ENCODE measurements at regions not wholly inside any gene's neighbourhood (a gene's known extent, or its start where the extent isn't known, plus 50 kb on each side); places are given as distances from the start of the nearest gene placed in this dataset.
"Not testable (repeated sequence)": the region's sequence is repeated elsewhere in the genome, so short reads cannot be mapped to it uniquely, and the experiment has no call there.

DNA sequence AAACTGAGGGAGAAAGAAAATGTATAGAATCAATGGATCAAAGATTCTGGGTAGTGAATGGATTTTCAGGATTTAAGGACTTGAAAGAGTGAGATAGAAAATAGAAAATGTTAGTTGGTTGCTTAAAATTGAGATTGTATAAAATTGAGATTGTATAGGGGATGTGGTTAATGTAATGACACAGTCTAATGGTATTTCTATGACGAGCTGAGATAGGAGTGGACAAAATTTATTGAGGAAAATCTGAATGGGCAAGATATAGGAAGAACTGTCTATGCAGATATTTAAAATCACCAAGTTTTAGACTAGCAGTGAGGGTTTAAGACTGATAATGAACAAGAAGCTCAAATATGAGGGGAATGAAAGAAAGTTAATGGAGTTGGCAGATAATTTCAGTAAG, 406.6 kb downstream of the NYAP2 start:
- no peaks in the 10 kb centered on the region for H3K4me1 Mint-ChIP-seq (ENCODE audit: unreplicated experiment)
- H3K36me3 Mint-ChIP-seq (ENCODE audit: low read depth, unreplicated experiment): no peaks in the 10 kb centered on the region
- no peaks in the 10 kb centered on the region for H3K9me3 Mint-ChIP-seq (ENCODE audit: unreplicated experiment)
- TF ChIP-seq, protein P1, sequence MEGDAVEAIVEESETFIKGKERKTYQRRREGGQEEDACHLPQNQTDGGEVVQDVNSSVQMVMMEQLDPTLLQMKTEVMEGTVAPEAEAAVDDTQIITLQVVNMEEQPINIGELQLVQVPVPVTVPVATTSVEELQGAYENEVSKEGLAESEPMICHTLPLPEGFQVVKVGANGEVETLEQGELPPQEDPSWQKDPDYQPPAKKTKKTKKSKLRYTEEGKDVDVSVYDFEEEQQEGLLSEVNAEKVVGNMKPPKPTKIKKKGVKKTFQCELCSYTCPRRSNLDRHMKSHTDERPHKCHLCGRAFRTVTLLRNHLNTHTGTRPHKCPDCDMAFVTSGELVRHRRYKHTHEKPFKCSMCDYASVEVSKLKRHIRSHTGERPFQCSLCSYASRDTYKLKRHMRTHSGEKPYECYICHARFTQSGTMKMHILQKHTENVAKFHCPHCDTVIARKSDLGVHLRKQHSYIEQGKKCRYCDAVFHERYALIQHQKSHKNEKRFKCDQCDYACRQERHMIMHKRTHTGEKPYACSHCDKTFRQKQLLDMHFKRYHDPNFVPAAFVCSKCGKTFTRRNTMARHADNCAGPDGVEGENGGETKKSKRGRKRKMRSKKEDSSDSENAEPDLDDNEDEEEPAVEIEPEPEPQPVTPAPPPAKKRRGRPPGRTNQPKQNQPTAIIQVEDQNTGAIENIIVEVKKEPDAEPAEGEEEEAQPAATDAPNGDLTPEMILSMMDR (IDR thresholded peaks at IDR 0.05; ENCODE audit: unreplicated experiment): no peak
- no peak for DNase-seq (ENCODE audit: low spot score)
- no peak overlapping the region for H3K4me3 Mint-ChIP-seq (ENCODE audit: unreplicated experiment)
- no peak overlapping the region for H3K27ac Mint-ChIP-seq (ENCODE audit: unreplicated experiment)
- H3K27me3 Mint-ChIP-seq (ENCODE audit: unreplicated experiment): no peaks in the 10 kb centered on the region

DNA sequence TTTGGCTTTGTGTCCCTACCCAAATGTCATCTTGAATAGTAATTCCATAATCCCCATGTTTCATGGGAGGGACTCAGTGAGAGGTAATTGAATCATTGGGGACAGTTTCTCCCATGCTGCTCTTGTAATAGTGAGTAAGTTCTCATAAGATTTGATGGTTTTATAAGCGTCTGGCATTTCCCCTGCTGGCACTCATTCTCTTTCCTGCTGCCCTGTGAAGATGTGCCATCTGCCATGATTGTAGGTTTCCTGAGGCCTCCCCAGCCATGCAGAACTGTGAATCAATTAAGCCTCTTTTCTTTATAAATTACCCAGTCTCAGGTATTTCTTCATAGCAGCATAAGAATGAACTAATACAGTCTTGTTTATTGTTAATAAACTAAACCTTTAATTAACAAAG, 402.6 kb downstream of the NYAP2 start:
- not testable (repeated sequence) for H3K27ac Mint-ChIP-seq (ENCODE audit: unreplicated experiment); H3K27me3 Mint-ChIP-seq (ENCODE audit: unreplicated experiment); DNase-seq (ENCODE audit: low spot score); H3K4me3 Mint-ChIP-seq (ENCODE audit: unreplicated experiment); H3K9me3 Mint-ChIP-seq (ENCODE audit: unreplicated experiment); H3K36me3 Mint-ChIP-seq (ENCODE audit: low read depth, unreplicated experiment); H3K4me1 Mint-ChIP-seq (ENCODE audit: unreplicated experiment)

DNA sequence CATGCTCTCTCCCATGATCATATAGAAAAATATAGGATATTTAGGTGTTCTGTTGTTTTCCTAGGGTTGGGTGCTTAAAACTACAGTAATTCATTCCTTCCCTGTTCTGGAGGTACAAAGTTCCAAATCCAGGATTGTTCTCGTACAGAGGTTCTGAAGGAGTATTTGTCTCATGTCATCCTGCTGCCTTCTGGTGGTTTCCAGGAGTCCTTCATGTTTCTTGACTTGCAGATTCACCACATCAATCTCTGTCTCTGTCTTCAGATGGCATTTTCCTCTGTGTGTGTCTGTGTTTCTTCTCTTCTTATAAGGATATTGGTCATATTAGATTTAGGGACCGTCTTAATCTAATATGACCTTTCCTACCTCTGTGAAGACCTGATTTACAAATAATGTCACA, 397.9 kb downstream of the NYAP2 start:
- H3K36me3 Mint-ChIP-seq (ENCODE audit: low read depth, unreplicated experiment): no peaks in the 10 kb centered on the region
- H3K9me3 Mint-ChIP-seq (ENCODE audit: unreplicated experiment): no peaks in the 10 kb centered on the region
- TF ChIP-seq, protein P1 (IDR thresholded peaks at IDR 0.05; ENCODE audit: unreplicated experiment): no peak
- no peak overlapping the region for H3K27ac Mint-ChIP-seq (ENCODE audit: unreplicated experiment)
- peaks cover 2% of the 10 kb centered on the region for H3K4me1 Mint-ChIP-seq (ENCODE audit: unreplicated experiment)
- H3K4me3 Mint-ChIP-seq (ENCODE audit: unreplicated experiment): no peak overlapping the region
- no peaks in the 10 kb centered on the region for H3K27me3 Mint-ChIP-seq (ENCODE audit: unreplicated experiment)
- no peak for DNase-seq (ENCODE audit: low spot score)

DNA sequence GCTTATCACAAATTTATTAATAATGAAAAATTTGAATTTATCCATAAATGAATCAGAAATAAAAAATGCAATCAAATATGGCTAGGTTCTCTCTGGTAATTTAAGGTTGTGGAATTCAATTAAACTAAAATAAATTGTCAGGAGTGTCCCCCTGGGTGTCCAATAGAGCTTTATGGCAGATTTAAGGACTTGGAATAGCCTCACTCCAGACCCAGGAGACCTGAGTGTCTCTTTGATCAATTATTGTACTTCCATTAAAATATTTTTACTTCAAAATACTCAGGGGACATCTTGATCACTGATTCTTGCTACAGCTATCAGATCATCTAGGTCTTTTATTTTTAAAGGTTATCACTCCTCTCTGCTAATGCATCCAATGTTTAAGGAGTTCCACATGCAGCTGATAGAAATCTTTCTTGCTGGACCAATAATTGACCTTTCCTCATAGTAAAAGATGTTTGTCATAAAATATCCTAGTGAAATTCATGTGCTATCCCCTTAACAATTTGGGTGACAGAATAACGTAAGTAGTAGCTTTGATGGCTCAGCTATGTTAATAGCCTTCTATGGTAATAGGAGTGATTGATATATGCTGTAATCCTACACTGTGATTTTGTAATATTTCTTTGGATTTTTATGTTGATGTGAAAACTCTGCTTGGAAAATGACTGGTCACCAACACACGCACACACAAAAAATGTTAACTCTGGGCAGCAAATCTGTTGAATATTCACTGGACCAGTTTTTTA, 395.3 kb downstream of the NYAP2 start:
- TF ChIP-seq, protein P1 (IDR thresholded peaks at IDR 0.05; ENCODE audit: unreplicated experiment): no peak
- Mint-ChIP-seq H3K27ac (ENCODE audit: unreplicated experiment) (no peak overlapping the region), H3K36me3 (ENCODE audit: low read depth, unreplicated experiment) (no peaks in the 10 kb centered on the region), H3K4me3 (ENCODE audit: unreplicated experiment) (no peak overlapping the region), H3K4me1 (ENCODE audit: unreplicated experiment) (peaks cover 2% of the 10 kb centered on the region), H3K27me3 (ENCODE audit: unreplicated experiment) (no peaks in the 10 kb centered on the region), H3K9me3 (ENCODE audit: unreplicated experiment) (no peaks in the 10 kb centered on the region)
- no peak for DNase-seq (ENCODE audit: low spot score)

DNA sequence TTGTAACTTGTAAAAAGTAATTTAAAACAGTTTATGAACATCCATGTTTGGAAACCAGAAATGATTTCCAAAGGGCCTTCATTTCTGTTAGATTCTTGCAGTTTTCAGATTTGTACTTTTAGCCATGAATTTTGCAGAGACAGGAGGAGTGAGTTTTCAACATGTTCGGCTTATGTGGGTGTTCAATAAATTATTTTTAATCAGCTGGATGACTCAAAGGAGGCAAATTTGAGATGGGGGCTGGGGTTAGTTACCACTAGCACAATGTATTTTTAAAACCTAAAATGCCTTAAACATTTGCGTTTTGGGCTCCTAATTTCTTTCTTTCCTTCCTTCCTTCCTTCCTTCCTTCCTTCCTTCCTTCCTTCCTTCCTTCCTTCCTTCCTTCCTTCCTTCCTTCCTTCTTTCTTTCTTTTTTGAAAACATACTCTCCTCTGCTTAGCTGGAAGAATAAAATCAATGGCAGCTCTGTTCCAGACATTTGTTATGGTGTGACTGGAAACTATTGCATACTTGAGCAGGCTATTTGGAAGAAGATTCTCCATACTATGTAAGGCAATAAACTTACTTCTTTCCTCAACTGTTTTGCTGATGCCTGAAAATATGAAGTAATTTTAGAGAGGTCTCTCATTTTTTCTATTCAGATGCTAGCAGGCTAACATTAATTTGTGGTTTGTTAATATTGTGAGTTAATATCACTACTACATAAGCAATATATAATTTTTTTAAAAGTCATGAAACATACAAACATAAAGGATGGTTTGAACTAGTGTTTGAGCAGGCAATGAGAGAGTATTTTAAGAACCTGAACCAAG, 394.4 kb downstream of the NYAP2 start:
- no peak for DNase-seq (ENCODE audit: low spot score)
- Mint-ChIP-seq H3K36me3 (ENCODE audit: low read depth, unreplicated experiment) (no peaks in the 10 kb centered on the region), H3K4me1 (ENCODE audit: unreplicated experiment) (peaks cover 2% of the 10 kb centered on the region), H3K27ac (ENCODE audit: unreplicated experiment) (no peak overlapping the region), H3K4me3 (ENCODE audit: unreplicated experiment) (no peak overlapping the region), H3K27me3 (ENCODE audit: unreplicated experiment) (no peaks in the 10 kb centered on the region), H3K9me3 (ENCODE audit: unreplicated experiment) (no peaks in the 10 kb centered on the region)
- TF ChIP-seq, protein P1 (IDR thresholded peaks at IDR 0.05; ENCODE audit: unreplicated experiment): no peak

All from endothelial cell (in vitro differentiated cells).